Hepatocyte (in vitro differentiated cells): ENCODE measurements at regions not wholly inside any gene's neighbourhood (a gene's known extent, or its start where the extent isn't known, plus 50 kb on each side); places are given as distances from the start of the nearest gene placed in this dataset.
"Not testable (repeated sequence)": the region's sequence is repeated elsewhere in the genome, so short reads cannot be mapped to it uniquely, and the experiment has no call there.

Experiments used
- DNase-seq: peaks from one replicate; pipeline ENCODE4 v3.0.0-alpha.2; 2016; ENCODE audit warnings: low spot score
- H2AFZ ChIP-seq: fragments of 200-600 bp; sonication (generic); 2 replicates; pipeline ENCODE4 v1.6.0; 2016; ENCODE audit warnings: antibody characterized with exemption, mild to moderate bottlenecking
- H3K27ac ChIP-seq: fragments of 200-600 bp; sonication (generic); 2 replicates; pipeline ENCODE4 v1.5.1; 2016; ENCODE audit warnings: mild to moderate bottlenecking
- H3K27me3 ChIP-seq: fragments of 200-600 bp; sonication (generic); 2 replicates; pipeline ENCODE4 v1.6.1; 2016
- H3K36me3 ChIP-seq: fragments of 200-600 bp; sonication (generic); replicated peaks from 2 replicates; pipeline ENCODE4 v1.5.1; 2016; ENCODE audit warnings: low read depth; ENCODE audit not compliant: insufficient read depth
- H3K4me1 ChIP-seq: fragments of 200-600 bp; sonication (generic); 2 replicates; pipeline ENCODE4 v1.5.1; 2016; ENCODE audit warnings: mild to moderate bottlenecking, moderate library complexity; ENCODE audit not compliant: insufficient read depth
- H3K4me2 ChIP-seq: fragments of 200-600 bp; sonication (generic); 2 replicates; pipeline ENCODE4 v1.6.0; 2016
- H3K4me3 ChIP-seq: fragments of 200-600 bp; sonication (generic); 2 replicates; pipeline ENCODE4 v1.5.1; 2016; ENCODE audit warnings: mild to moderate bottlenecking
- H3K79me2 ChIP-seq: fragments of 200-600 bp; sonication (generic); 2 replicates; pipeline ENCODE4 v1.6.0; 2017; ENCODE audit warnings: mild to moderate bottlenecking
- H3K9me2 ChIP-seq: fragments of 200-600 bp; sonication (generic); replicated peaks from 2 replicates; pipeline ENCODE4 v1.6.0; 2017; ENCODE audit warnings: mild to moderate bottlenecking; ENCODE audit not compliant: insufficient read depth
- H3K9me3 ChIP-seq: fragments of 200-600 bp; sonication (generic); 2 replicates; pipeline ENCODE4 v1.5.1; 2016; ENCODE audit warnings: low read depth, mild to moderate bottlenecking
- H4K20me1 ChIP-seq: fragments of 200-600 bp; sonication (generic); 2 replicates; pipeline ENCODE4 v1.6.0; 2016; ENCODE audit warnings: mild to moderate bottlenecking; ENCODE audit not compliant: insufficient read depth, poor library complexity, severe bottlenecking
- EZH2 ChIP-seq: fragments of 200-600 bp; sonication (generic); IDR thresholded peaks from 2 replicates; pipeline ENCODE4 v1.6.1; 2016; ENCODE audit warnings: antibody characterized with exemption, mild to moderate bottlenecking, borderline replicate concordance
- EZH2phosphoT487 ChIP-seq: fragments of 200-600 bp; sonication (generic); IDR thresholded peaks from one replicate; pipeline ENCODE4 v1.6.1; 2018; ENCODE audit warnings: antibody characterized with exemption, mild to moderate bottlenecking, low read depth, moderate library complexity; ENCODE audit not compliant: unreplicated experiment, severe bottlenecking
- WGBS: methylation state at CpG from one replicate; pipeline ENCODE4 v1.1.6; 2016; ENCODE audit warnings: low lambda C conversion rate; ENCODE audit errors: missing lambda C conversion rate; 5-methylcytosine and 5-hydroxymethylcytosine counted together
- TF ChIP-seq, protein P1 (sequence below): fragments of 200-600 bp; sonication (generic); IDR thresholded peaks from 2 replicates; pipeline ENCODE4 v1.5.1; 2016; ENCODE audit warnings: antibody characterized with exemption, mild to moderate bottlenecking; ENCODE audit not compliant: poor library complexity

DNA sequence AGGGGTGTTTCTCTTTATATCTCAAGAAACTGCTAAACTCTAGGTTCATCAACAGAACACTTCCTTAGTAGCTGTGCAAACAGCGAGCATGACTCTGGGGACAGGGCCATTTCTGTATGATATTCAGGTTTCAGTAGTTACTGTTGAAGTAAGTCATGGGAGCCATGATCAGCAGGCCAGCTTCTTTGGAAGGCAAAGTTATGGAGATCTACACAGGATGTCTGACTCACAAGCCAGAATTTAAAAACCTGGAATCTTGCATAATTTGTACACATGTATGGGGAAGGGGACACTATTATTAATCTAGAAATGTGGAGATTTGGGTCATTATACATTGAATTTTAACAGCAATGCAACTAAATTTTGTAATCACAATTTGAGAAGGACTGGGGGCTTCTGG is 187.8 kb upstream of the NR3C2 start:
- TF ChIP-seq, protein P1, sequence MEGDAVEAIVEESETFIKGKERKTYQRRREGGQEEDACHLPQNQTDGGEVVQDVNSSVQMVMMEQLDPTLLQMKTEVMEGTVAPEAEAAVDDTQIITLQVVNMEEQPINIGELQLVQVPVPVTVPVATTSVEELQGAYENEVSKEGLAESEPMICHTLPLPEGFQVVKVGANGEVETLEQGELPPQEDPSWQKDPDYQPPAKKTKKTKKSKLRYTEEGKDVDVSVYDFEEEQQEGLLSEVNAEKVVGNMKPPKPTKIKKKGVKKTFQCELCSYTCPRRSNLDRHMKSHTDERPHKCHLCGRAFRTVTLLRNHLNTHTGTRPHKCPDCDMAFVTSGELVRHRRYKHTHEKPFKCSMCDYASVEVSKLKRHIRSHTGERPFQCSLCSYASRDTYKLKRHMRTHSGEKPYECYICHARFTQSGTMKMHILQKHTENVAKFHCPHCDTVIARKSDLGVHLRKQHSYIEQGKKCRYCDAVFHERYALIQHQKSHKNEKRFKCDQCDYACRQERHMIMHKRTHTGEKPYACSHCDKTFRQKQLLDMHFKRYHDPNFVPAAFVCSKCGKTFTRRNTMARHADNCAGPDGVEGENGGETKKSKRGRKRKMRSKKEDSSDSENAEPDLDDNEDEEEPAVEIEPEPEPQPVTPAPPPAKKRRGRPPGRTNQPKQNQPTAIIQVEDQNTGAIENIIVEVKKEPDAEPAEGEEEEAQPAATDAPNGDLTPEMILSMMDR = no peak
- no peak for TF ChIP-seq EZH2
- no peak for TF ChIP-seq EZH2phosphoT487
- no peak for DNase-seq
- Histone ChIP-seq H3K4me3 (no peak overlapping the region), H3K36me3 (no peaks in the 10 kb centered on the region), H3K9me2 (no peaks in the 10 kb centered on the region), H3K79me2 (no peaks in the 10 kb centered on the region), H4K20me1 (no peaks in the 10 kb centered on the region), H2AFZ (no peak overlapping the region), H3K27me3 (no peaks in the 10 kb centered on the region), H3K9me3 (no peaks in the 10 kb centered on the region), H3K4me1 (no peaks in the 10 kb centered on the region), H3K4me2 (no peak overlapping the region), H3K27ac (no peak overlapping the region)
- WGBS = 97% methylated on average over 1 of the region's 1 CpG

DNA sequence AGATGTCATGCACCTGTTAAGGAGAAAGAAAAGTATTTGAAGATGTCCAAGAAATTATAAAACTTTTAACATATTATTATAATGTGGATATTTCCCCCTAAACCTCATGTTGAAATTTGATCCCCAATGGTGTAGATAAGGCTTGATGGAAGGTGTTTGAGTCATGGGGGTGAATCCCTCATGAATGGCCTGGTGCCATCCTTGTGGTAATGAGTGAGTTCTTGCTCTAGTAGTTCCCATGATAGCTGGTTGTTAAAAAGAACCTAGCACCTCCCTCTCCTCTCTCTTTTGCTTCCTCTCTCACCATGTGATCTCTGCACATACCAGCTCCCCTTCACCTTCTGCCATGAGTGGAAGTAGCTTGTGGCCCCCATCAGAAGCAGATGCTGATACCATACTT is 176.6 kb upstream of the NR3C2 start:
- Histone ChIP-seq H3K36me3 (no peaks in the 10 kb centered on the region), H3K9me3 (no peaks in the 10 kb centered on the region), H3K79me2 (no peaks in the 10 kb centered on the region), H2AFZ (no peak overlapping the region), H3K9me2 (no peaks in the 10 kb centered on the region), H3K4me3 (no peak overlapping the region), H3K27me3 (no peaks in the 10 kb centered on the region), H4K20me1 (no peaks in the 10 kb centered on the region), H3K27ac (no peak overlapping the region), H3K4me1 (no peaks in the 10 kb centered on the region), H3K4me2 (no peak overlapping the region)
- no peak for DNase-seq
- TF ChIP-seq EZH2 = no peak
- no peak for TF ChIP-seq EZH2phosphoT487
- TF ChIP-seq, protein P1 = no peak

DNA sequence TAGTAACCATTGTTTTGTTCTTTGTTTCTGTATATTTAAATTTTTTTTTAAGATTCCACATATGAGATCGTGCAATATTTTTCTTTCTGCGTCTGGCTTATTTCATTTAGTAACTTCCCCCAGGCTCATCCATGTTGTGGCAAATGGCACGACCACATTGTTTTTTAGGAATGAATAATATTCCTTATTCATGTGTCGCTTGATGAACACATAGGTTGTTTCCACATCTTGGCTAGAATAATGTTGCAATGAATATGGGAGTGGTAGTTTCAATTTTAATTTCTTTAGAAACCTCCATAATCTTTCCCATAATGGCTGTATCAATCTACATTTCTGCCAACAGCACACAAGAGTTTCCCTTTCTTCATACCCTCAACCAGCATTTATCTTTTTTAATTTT is 166.8 kb upstream of the NR3C2 start:
- H3K9me2 ChIP-seq = no peaks in the 10 kb centered on the region
- no peak overlapping the region for H3K27ac ChIP-seq
- H3K4me3 ChIP-seq = no peak overlapping the region
- no peaks in the 10 kb centered on the region for H3K4me1 ChIP-seq
- DNase-seq = no peak
- H3K36me3 ChIP-seq = no peaks in the 10 kb centered on the region
- no peaks in the 10 kb centered on the region for H3K27me3 ChIP-seq
- H3K4me2 ChIP-seq = no peak overlapping the region
- H4K20me1 ChIP-seq = no peaks in the 10 kb centered on the region
- H2AFZ ChIP-seq = no peak overlapping the region
- H3K79me2 ChIP-seq = no peaks in the 10 kb centered on the region
- TF ChIP-seq EZH2 (no peak), EZH2phosphoT487 (no peak)
- TF ChIP-seq, protein P1 = no peak
- 88% methylated on average over 4 of the region's 4 CpGs for WGBS
- H3K9me3 ChIP-seq = no peaks in the 10 kb centered on the region

DNA sequence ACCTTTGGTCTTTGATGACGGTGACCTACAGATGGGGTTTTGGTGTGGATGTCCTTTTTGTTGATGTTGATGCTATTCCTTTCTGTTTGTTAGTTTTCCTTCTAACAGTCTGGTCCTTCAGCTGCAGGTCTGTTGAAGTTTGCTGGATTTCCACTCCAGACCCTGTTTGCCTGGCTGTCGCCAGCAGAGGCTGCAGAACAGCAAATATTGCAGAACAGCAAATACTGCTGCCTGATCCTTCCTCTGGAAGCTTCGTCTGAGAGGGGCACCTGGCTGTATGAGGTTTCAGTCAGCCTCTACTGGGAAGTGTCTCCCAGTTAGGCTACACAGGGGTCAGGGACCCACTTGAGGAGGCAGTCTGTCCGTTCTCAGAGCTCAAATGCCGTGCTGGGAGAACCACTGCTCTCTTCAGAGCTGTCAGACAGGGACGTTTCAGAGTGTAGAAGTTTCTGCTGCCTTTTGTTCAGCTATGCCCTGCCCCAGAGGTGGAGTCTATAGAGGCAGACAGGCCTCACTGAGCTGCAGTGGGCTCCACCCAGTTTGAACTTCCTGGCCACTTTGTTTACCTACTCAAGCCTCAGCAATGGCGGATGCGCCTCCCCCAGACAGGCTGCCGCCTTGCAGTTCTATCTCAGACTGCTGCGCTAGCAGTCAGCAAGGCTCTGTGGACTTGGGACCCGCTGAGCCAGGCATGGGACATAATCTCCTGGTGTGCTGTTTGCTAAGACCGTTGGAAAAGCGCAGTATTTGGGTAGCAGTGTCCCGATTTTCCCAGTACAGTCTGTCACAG is 156.4 kb upstream of the NR3C2 start:
- H3K9me2 ChIP-seq, H3K36me3 ChIP-seq, H3K27me3 ChIP-seq, H3K79me2 ChIP-seq, H2AFZ ChIP-seq, H4K20me1 ChIP-seq, DNase-seq, H3K9me3 ChIP-seq, H3K4me3 ChIP-seq, H3K4me2 ChIP-seq, H3K4me1 ChIP-seq, H3K27ac ChIP-seq: not testable (repeated sequence)
- WGBS = 87% methylated on average over 14 of the region's 14 CpGs
